CD4-positive, CD25-positive, alpha-beta regulatory T cell (primary cell): ENCODE measurements at regions not wholly inside any gene's neighbourhood (a gene's known extent, or its start where the extent isn't known, plus 50 kb on each side); places are given as distances from the start of the nearest gene placed in this dataset.

ENCODE experiments used
- ATAC-seq, 2 donors: fragments of 150-1000 bp; cut with Tn5 transposase; one replicate each; pipeline ENCODE4 v1.10.0; 2021; ENCODE audit warnings: low read depth in 2 of 2, moderate number of reproducible peaks in 2 of 2, moderate library complexity in 1 of 2
- DNase-seq, 3 donors: peaks; one replicate each; pipeline versions ENCODE4 v3.0.0 to v3.0.0-alpha.2; 2012 to 2022; ENCODE audit warnings: mixed read lengths in 1 of 3
- H3K27ac ChIP-seq: one replicate; pipeline ENCODE4 v1.7.0; 2013; ENCODE audit warnings: mild to moderate bottlenecking, low read length; ENCODE audit not compliant: insufficient read depth, poor library complexity, severe bottlenecking
- H3K27me3 ChIP-seq: one replicate; pipeline ENCODE4 v1.7.0; 2013; ENCODE audit warnings: low read length; ENCODE audit not compliant: control insufficient read depth, insufficient read depth
- H3K36me3 ChIP-seq: one replicate; pipeline ENCODE4 v1.7.0; 2013; ENCODE audit warnings: mild to moderate bottlenecking, low read length, moderate library complexity; ENCODE audit not compliant: control insufficient read depth, insufficient read depth
- H3K4me1 ChIP-seq: 2 replicates; pipeline ENCODE4 v1.7.0; 2013; ENCODE audit warnings: mild to moderate bottlenecking, low read length; ENCODE audit not compliant: insufficient read depth, control insufficient read depth, poor library complexity, severe bottlenecking
- H3K4me3 ChIP-seq: one replicate; pipeline ENCODE4 v1.7.0; 2013; ENCODE audit warnings: low read depth, mild to moderate bottlenecking, low read length, moderate library complexity
- H3K9me3 ChIP-seq, 2 experiments: 1 replicate in 1 of 2; 2 replicates in 1 of 2; pipeline ENCODE4 v1.7.0; 2013; ENCODE audit warnings: low read length in 2 of 2, mild to moderate bottlenecking in 1 of 2, moderate library complexity in 1 of 2; ENCODE audit not compliant: control insufficient read depth in 2 of 2
- H3K27ac Mint-ChIP-seq, 3 donors: one replicate each; pipeline ENCODE4 v1.8.0; 2020 to 2022; ENCODE audit warnings: mild to moderate bottlenecking in 3 of 3, mixed read lengths in 3 of 3, moderate library complexity in 2 of 3
- H3K27me3 Mint-ChIP-seq: one replicate; pipeline ENCODE4 v1.8.0; 2022; ENCODE audit warnings: mild to moderate bottlenecking, mixed read lengths
- H3K36me3 Mint-ChIP-seq: one replicate; pipeline ENCODE4 v1.8.0; 2020; ENCODE audit warnings: mixed read lengths
- H3K4me1 Mint-ChIP-seq, 4 donors: one replicate each; pipeline ENCODE4 v1.8.0; 2020 to 2022; ENCODE audit warnings: mixed read lengths in 4 of 4, mild to moderate bottlenecking in 1 of 4
- H3K4me3 Mint-ChIP-seq, 4 donors: one replicate each; pipeline ENCODE4 v1.8.0; 2020 to 2022; ENCODE audit warnings: mild to moderate bottlenecking in 4 of 4, mixed read lengths in 4 of 4, moderate library complexity in 3 of 4
- H3K9me3 Mint-ChIP-seq, 7 donors: one replicate each; pipeline ENCODE4 v1.8.0; 2020 to 2022; ENCODE audit warnings: mixed read lengths in 7 of 7, mild to moderate bottlenecking in 3 of 7, moderate library complexity in 2 of 7

DNA sequence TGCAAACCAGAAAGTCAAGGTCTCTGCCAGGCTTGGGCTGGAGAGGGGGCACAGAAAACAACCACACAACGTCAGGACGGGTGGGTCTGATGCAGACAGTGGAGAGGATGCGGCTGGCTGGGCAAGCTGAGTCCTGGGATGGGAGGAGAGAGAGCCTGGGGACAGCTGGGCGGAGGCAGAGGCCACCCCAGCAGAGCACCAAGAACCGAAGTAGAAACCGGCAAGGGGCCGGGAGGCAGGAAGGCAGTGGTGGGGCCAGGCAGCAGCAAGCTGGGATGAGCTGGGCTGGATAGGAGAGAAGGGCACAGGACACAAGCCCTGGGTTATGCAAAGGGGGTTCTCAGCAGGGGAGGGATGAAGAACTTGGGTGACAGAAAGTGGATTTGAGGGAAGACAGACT, 188.2 kb downstream of the SHANK2 start:
- no peaks in the 10 kb centered on the region for H3K36me3 Mint-ChIP-seq
- no peaks in the 10 kb centered on the region for H3K4me1 ChIP-seq
- H3K27ac Mint-ChIP-seq: no peak overlapping the region
- no peaks in the 10 kb centered on the region for H3K4me1 Mint-ChIP-seq
- H3K27me3 Mint-ChIP-seq: peaks cover 4% of the 10 kb centered on the region
- H3K27ac ChIP-seq: no peak overlapping the region
- DNase-seq: no peak
- no peaks in the 10 kb centered on the region for H3K27me3 ChIP-seq
- no peak for ATAC-seq
- no peaks in the 10 kb centered on the region for H3K9me3 ChIP-seq
- no peak overlapping the region for H3K4me3 Mint-ChIP-seq
- no peaks in the 10 kb centered on the region for H3K9me3 Mint-ChIP-seq
- no peaks in the 10 kb centered on the region for H3K36me3 ChIP-seq
- no peak overlapping the region for H3K4me3 ChIP-seq

DNA sequence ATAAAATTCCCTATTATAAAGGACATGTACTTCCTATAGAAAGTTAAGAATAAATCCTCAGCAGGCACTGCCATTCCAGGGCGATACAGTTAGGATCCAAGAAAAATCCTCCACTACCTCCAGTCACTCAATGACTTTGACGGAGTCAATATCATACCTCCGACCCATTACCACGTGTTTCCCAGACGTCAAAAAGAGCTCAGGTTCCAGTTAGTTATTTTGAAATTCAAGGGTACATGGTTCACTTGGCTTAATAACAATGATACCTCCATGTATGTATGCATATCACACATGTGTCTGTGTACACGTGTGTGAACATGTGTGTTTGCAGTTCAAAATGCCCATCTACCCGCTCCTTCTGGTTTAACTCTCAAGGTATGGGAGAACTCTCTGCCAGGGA, 189.2 kb downstream of the SHANK2 start:
- Histone ChIP-seq H3K9me3 (no peaks in the 10 kb centered on the region), H3K27ac (no peak overlapping the region), H3K27me3 (no peaks in the 10 kb centered on the region), H3K36me3 (no peaks in the 10 kb centered on the region), H3K4me1 (no peaks in the 10 kb centered on the region), H3K4me3 (no peak overlapping the region)
- H3K27ac Mint-ChIP-seq: no peak overlapping the region
- no peak for ATAC-seq
- H3K4me3 Mint-ChIP-seq: no peak overlapping the region
- no peaks in the 10 kb centered on the region for H3K9me3 Mint-ChIP-seq
- no peak for DNase-seq
- H3K4me1 Mint-ChIP-seq: no peaks in the 10 kb centered on the region
- no peaks in the 10 kb centered on the region for H3K36me3 Mint-ChIP-seq
- peaks cover 4% of the 10 kb centered on the region for H3K27me3 Mint-ChIP-seq

DNA sequence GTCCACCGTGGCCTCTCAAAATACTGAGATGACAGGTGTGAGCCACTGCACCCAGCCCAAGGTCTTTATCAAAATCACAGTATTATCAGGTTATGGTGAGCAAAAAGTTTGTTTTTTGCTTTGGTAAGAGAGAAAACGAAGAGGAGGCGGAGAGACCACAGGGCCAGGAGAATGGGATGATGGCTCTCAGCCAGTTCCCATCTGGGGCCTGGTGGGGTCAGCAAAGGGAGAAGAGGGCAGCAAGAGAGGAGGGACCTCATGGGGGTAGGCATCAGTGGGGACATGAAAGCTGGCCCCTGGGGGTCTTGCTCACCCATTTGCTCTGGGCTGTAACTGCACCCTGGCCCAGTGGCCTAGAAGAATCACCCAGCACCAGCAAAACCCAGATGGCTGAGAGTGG, 190.2 kb downstream of the SHANK2 start:
- no peaks in the 10 kb centered on the region for H3K27me3 ChIP-seq
- no peaks in the 10 kb centered on the region for H3K36me3 ChIP-seq
- DNase-seq (no peak), ATAC-seq (no peak)
- no peaks in the 10 kb centered on the region for H3K9me3 ChIP-seq
- Mint-ChIP-seq H3K27me3 (peaks cover 4% of the 10 kb centered on the region), H3K36me3 (no peaks in the 10 kb centered on the region), H3K4me1 (no peaks in the 10 kb centered on the region), H3K4me3 (no peak overlapping the region), H3K27ac (no peak overlapping the region), H3K9me3 (no peaks in the 10 kb centered on the region)
- H3K4me1 ChIP-seq: no peaks in the 10 kb centered on the region
- no peak overlapping the region for H3K27ac ChIP-seq
- no peak overlapping the region for H3K4me3 ChIP-seq

DNA sequence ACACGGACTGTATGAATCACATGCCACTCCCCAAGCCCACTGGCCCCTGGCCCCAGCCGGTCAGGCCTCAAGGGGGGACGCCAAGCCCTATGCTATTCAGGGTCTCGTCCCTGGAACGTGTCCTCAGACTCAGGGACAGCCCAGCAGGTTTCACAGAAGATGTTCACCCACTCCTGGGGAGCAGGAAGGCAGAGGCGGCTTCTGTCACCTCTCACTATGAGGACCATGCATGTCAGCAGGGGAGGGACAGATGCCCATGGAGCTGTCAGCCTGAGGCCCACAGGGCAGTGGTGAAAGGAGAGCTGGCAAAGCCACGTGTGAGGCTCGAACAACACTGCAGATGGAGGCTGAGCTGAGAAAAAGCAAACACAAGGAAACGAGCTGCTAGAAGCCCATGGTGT, 192.0 kb downstream of the SHANK2 start:
- no peak for DNase-seq
- H3K36me3 Mint-ChIP-seq: no peaks in the 10 kb centered on the region
- no peaks in the 10 kb centered on the region for H3K4me1 Mint-ChIP-seq
- H3K27me3 Mint-ChIP-seq: peaks cover 4% of the 10 kb centered on the region
- Histone ChIP-seq H3K36me3 (no peaks in the 10 kb centered on the region), H3K27me3 (no peaks in the 10 kb centered on the region), H3K9me3 (no peaks in the 10 kb centered on the region), H3K4me1 (no peaks in the 10 kb centered on the region), H3K27ac (no peak overlapping the region), H3K4me3 (no peak overlapping the region)
- H3K9me3 Mint-ChIP-seq: no peaks in the 10 kb centered on the region
- no peak overlapping the region for H3K4me3 Mint-ChIP-seq
- no peak overlapping the region for H3K27ac Mint-ChIP-seq
- no peak for ATAC-seq

DNA sequence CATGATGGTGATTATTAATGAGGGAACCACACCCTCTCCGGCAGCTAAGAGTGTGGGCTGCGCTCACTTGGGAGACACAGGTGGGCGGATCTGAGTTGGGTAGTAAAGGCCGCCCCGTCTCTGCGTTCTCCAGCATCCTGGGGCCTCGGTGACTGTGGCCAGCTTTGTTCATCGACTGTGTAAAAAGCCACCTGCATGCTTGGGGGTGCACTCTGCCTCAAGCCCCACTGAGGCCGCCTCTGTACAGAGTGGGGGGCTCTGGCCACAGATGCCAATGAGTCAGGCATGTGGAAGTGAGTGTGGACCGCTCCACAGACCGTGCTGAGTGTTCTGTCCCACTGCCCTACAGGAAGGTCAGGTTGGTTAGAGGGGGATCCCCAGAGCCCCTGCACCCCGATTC, 192.7 kb downstream of the SHANK2 start:
- H3K27me3 ChIP-seq: no peaks in the 10 kb centered on the region
- no peak for DNase-seq
- no peak overlapping the region for H3K27ac ChIP-seq
- Mint-ChIP-seq H3K36me3 (no peaks in the 10 kb centered on the region), H3K4me3 (no peak overlapping the region), H3K9me3 (no peaks in the 10 kb centered on the region), H3K27ac (no peak overlapping the region), H3K4me1 (no peaks in the 10 kb centered on the region), H3K27me3 (no peaks in the 10 kb centered on the region)
- ATAC-seq: no peak
- no peaks in the 10 kb centered on the region for H3K4me1 ChIP-seq
- no peaks in the 10 kb centered on the region for H3K36me3 ChIP-seq
- no peaks in the 10 kb centered on the region for H3K9me3 ChIP-seq
- H3K4me3 ChIP-seq: no peak overlapping the region

DNA sequence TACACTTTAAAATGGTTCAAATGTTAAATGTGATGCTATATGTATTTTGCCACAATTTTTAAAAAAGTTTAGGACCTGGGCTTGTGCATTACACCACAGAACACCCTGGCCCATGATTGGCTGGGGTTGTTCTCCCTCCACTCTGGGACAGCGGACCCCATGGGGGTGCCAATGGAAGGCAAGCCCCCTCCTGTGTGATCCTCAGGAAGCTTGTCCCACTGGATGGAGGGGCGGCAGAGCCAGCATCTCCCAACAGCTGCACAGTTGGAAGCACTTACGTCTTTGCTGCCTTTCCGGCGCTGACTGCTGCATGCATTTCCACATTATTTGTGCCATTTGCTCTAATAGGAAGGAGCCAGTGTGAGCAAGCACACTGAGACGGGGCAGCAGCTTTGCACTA, 196.5 kb downstream of the SHANK2 start:
- no peak overlapping the region for H3K27ac Mint-ChIP-seq
- no peaks in the 10 kb centered on the region for H3K27me3 Mint-ChIP-seq
- Histone ChIP-seq H3K4me1 (no peaks in the 10 kb centered on the region), H3K27me3 (no peaks in the 10 kb centered on the region), H3K9me3 (no peaks in the 10 kb centered on the region), H3K4me3 (no peak overlapping the region), H3K27ac (no peak overlapping the region), H3K36me3 (no peaks in the 10 kb centered on the region)
- H3K9me3 Mint-ChIP-seq: no peaks in the 10 kb centered on the region
- ATAC-seq (no peak), DNase-seq (no peak)
- H3K4me3 Mint-ChIP-seq: no peak overlapping the region
- no peaks in the 10 kb centered on the region for H3K36me3 Mint-ChIP-seq
- no peaks in the 10 kb centered on the region for H3K4me1 Mint-ChIP-seq
